H1 (cell line): ENCODE measurements at regions not wholly inside any gene's neighbourhood (a gene's known extent, or its start where the extent isn't known, plus 50 kb on each side); places are given as distances from the start of the nearest gene placed in this dataset.

ENCODE experiments used
- CTCF ChIA-PET: fragments of 300-600 bp; sonication (Branson Sonifier 250); formaldehyde crosslinking; loops from one replicate; lab custom pipeline; 2021; ENCODE audit not compliant: partially characterized antibody; lab: Charles Lee
- POLR2A ChIA-PET: fragments of 300-600 bp; sonication (Branson Sonifier 250); formaldehyde crosslinking; loops from one replicate; lab custom pipeline; 2021; ENCODE audit warnings: inconsistent platforms; ENCODE audit not compliant: partially characterized antibody; lab: Charles Lee
- DNase-seq, 2 experiments: peaks; one replicate each; pipeline versions ENCODE4 v3.0.0 to v3.0.0-alpha.2; 2010 to 2022; ENCODE audit warnings: low spot score in 2 of 2, low read depth in 1 of 2, mixed read lengths in 1 of 2
- FAIRE-seq: peaks from 2 replicates; lab custom pipeline; 2011; peaks lifted over from hg19 to GRCh38; lab: Jason Lieb, UNC
- H2AFZ ChIP-seq: 2 replicates; pipeline ENCODE4 v1.8.1; 2012; ENCODE audit warnings: low read length, inconsistent platforms
- H2AK5ac ChIP-seq: 2 replicates; pipeline ENCODE4 v1.6.1; 2013; ENCODE audit warnings: low read depth, low read length
- H2BK120ac ChIP-seq: replicated peaks from 2 replicates; pipeline ENCODE3; 2013; ENCODE audit warnings: low read depth, low read length, inconsistent platforms
- H2BK12ac ChIP-seq: 2 replicates; pipeline ENCODE4 v1.6.1; 2013; ENCODE audit warnings: low read depth, low read length
- H2BK15ac ChIP-seq: 2 replicates; pipeline ENCODE4 v1.6.1; 2013; ENCODE audit warnings: low read length
- H2BK20ac ChIP-seq: 2 replicates; pipeline ENCODE4 v1.6.1; 2013; ENCODE audit warnings: low read length
- H2BK5ac ChIP-seq: 2 replicates; pipeline ENCODE4 v1.6.1; 2013; ENCODE audit warnings: low read depth, low read length
- H3K14ac ChIP-seq: 2 replicates; pipeline ENCODE4 v1.6.1; 2013; ENCODE audit warnings: inconsistent platforms; ENCODE audit not compliant: insufficient read length
- H3K18ac ChIP-seq: 2 replicates; pipeline ENCODE4 v1.6.1; 2013; ENCODE audit warnings: low read length; ENCODE audit errors: extremely low read depth
- H3K23ac ChIP-seq: 2 replicates; pipeline ENCODE4 v1.6.1; 2013; ENCODE audit warnings: inconsistent platforms; ENCODE audit not compliant: insufficient read length
- H3K23me2 ChIP-seq: 2 replicates; pipeline ENCODE4 v1.6.1; 2013; ENCODE audit warnings: low read depth, low read length
- H3K27ac ChIP-seq: 2 replicates; pipeline ENCODE4 v1.6.1; 2011; ENCODE audit warnings: low read depth, low read length, inconsistent platforms
- H3K27me3 ChIP-seq, 4 experiments: replicated peaks in 1 of 4; 1 replicate in 1 of 4; 2 replicates in 3 of 4; pipeline versions ENCODE4 v1.6.1 to v1.8.1; 2011 to 2013; ENCODE audit warnings: low read length in 3 of 4, mild to moderate bottlenecking in 3 of 4, inconsistent platforms in 2 of 4, mixed read lengths in 2 of 4, moderate library complexity in 1 of 4; ENCODE audit not compliant: control insufficient read depth in 3 of 4, insufficient read depth in 3 of 4; ENCODE audit errors: extremely low read depth in 1 of 4
- H3K36me3 ChIP-seq, 4 experiments: 2 replicates each; pipeline versions ENCODE4 v1.6.1 to v1.8.1; 2011 to 2013; ENCODE audit warnings: mild to moderate bottlenecking in 4 of 4, low read length in 3 of 4, moderate library complexity in 2 of 4, control low read depth in 1 of 4, inconsistent platforms in 1 of 4; ENCODE audit not compliant: insufficient read depth in 4 of 4, control insufficient read depth in 2 of 4
- H3K4ac ChIP-seq: replicated peaks from 2 replicates; pipeline ENCODE3; 2013; ENCODE audit warnings: low read length, low read depth, mixed read lengths, inconsistent platforms; ENCODE audit not compliant: insufficient read length
- H3K4me1 ChIP-seq, 4 experiments: replicated peaks in 1 of 4; 1 replicate in 1 of 4; 2 replicates in 3 of 4; pipeline versions ENCODE4 v1.6.1 to v1.8.1; 2011 to 2013; ENCODE audit warnings: low read length in 3 of 4, inconsistent platforms in 2 of 4, mixed read lengths in 1 of 4; ENCODE audit not compliant: insufficient read depth in 4 of 4, control insufficient read depth in 3 of 4
- H3K4me2 ChIP-seq, 2 experiments: 2 replicates each; pipeline versions ENCODE4 v1.6.1 to v1.8.1; 2011 to 2013; ENCODE audit warnings: low read depth in 2 of 2, low read length in 2 of 2, control low read depth in 1 of 2, inconsistent platforms in 1 of 2, mild to moderate bottlenecking in 1 of 2; ENCODE audit not compliant: insufficient read depth in 1 of 2
- H3K4me3 ChIP-seq, 4 experiments: fragments of 200-600, 300-600 bp in 1 of 4; sonication (generic), shearing (Covaris generic), sonication (Bioruptor Twin) in 1 of 4; 2 replicates each; pipeline versions ENCODE4 v1.5.1 to v1.8.1; 2011 to 2016; ENCODE audit warnings: low read length in 4 of 4, low read depth in 3 of 4, control low read depth in 2 of 4, inconsistent platforms in 2 of 4, mild to moderate bottlenecking in 2 of 4, mixed read lengths in 1 of 4, moderate library complexity in 1 of 4; ENCODE audit not compliant: insufficient read depth in 2 of 4; ENCODE audit errors: extremely low read depth in 1 of 4
- H3K56ac ChIP-seq: replicated peaks from 2 replicates; pipeline ENCODE3; 2013; ENCODE audit warnings: low read depth, mild to moderate bottlenecking, mixed read lengths, low read length, inconsistent platforms; ENCODE audit not compliant: insufficient read length
- H3K79me1 ChIP-seq: 2 replicates; pipeline ENCODE4 v1.6.1; 2013; ENCODE audit warnings: low read depth, low read length, control low read depth
- H3K79me2 ChIP-seq, 2 experiments: 2 replicates each; pipeline versions ENCODE4 v1.6.1 to v1.8.1; 2012 to 2013; ENCODE audit warnings: low read length in 2 of 2, mild to moderate bottlenecking in 2 of 2, inconsistent platforms in 1 of 2; ENCODE audit not compliant: insufficient read depth in 2 of 2, control insufficient read depth in 1 of 2
- H3K9ac ChIP-seq, 4 experiments: replicated peaks in 1 of 4; 1 replicate in 1 of 4; 2 replicates in 3 of 4; pipeline versions ENCODE4 v1.6.1 to v1.8.1; 2011 to 2013; ENCODE audit warnings: low read depth in 3 of 4, low read length in 3 of 4, control low read depth in 2 of 4, mild to moderate bottlenecking in 2 of 4, moderate library complexity in 2 of 4, inconsistent platforms in 1 of 4; ENCODE audit errors: extremely low read depth in 1 of 4
- H3K9me3 ChIP-seq, 2 experiments: 2 replicates each; pipeline versions ENCODE4 v1.6.1 to v1.8.1; 2012 to 2013; ENCODE audit warnings: mild to moderate bottlenecking in 2 of 2, moderate library complexity in 2 of 2, control low read depth in 1 of 2, inconsistent platforms in 1 of 2, low read depth in 1 of 2, low read length in 1 of 2, mixed read lengths in 1 of 2; ENCODE audit not compliant: insufficient read depth in 2 of 2
- H4K20me1 ChIP-seq, 2 experiments: replicated peaks in 1 of 2; 2 replicates each; pipeline versions ENCODE3 to v1.8.1; 2011 to 2013; ENCODE audit warnings: inconsistent platforms in 2 of 2, low read length in 2 of 2, mild to moderate bottlenecking in 1 of 2; ENCODE audit not compliant: insufficient read depth in 2 of 2, control insufficient read depth in 1 of 2
- H4K5ac ChIP-seq: 2 replicates; pipeline ENCODE4 v1.6.1; 2013; ENCODE audit warnings: low read length, low read depth, mixed read lengths, inconsistent platforms; ENCODE audit not compliant: insufficient read length
- H4K8ac ChIP-seq: 2 replicates; pipeline ENCODE4 v1.8.0; 2013; ENCODE audit warnings: mild to moderate bottlenecking, moderate library complexity, low read length, inconsistent platforms; ENCODE audit not compliant: insufficient read depth; ENCODE audit errors: extremely low read depth
- H4K91ac ChIP-seq: replicated peaks from 2 replicates; pipeline ENCODE3; 2013; ENCODE audit warnings: low read length, mixed read lengths, inconsistent platforms; ENCODE audit not compliant: insufficient read length
- ATF2 ChIP-seq: IDR thresholded peaks from 2 replicates; pipeline ENCODE4 v1.6.1; 2012; ENCODE audit warnings: low read length, inconsistent platforms
- BACH1 ChIP-seq: IDR thresholded peaks from 2 replicates; pipeline ENCODE4 v1.6.1; 2012; ENCODE audit warnings: low read length, improper control_type of control experiment
- BRCA1 ChIP-seq: IDR thresholded peaks from 2 replicates; pipeline ENCODE4 v1.6.1; 2012; ENCODE audit warnings: low read depth, low read length, improper control_type of control experiment
- CBX5 ChIP-seq: fragments of 300-800, 300-1000 bp; sonication (generic); IDR thresholded peaks from 2 replicates; pipeline ENCODE4 v1.7.1; 2016; ENCODE audit warnings: antibody characterized with exemption, low read length, low read depth
- CREB1 ChIP-seq: IDR thresholded peaks from 2 replicates; pipeline ENCODE4 v1.6.1; 2012; ENCODE audit warnings: inconsistent platforms
- EZH2 ChIP-seq: fragments of 200-600 bp; sonication (generic); IDR thresholded peaks from 2 replicates; pipeline ENCODE4 v1.7.1; 2012; ENCODE audit warnings: low read depth, mild to moderate bottlenecking, moderate library complexity, low read length, inconsistent platforms; ENCODE audit not compliant: severe bottlenecking
- KDM4A ChIP-seq: IDR thresholded peaks from one replicate; pipeline ENCODE4 v1.7.1; 2012; ENCODE audit warnings: low read depth, mild to moderate bottlenecking, moderate library complexity, low read length, inconsistent platforms; ENCODE audit not compliant: severe bottlenecking
- PHF8 ChIP-seq: fragments of 200-600 bp; sonication (generic); conservative IDR thresholded peaks from 2 replicates; pipeline ENCODE4 v1.7.1; 2012; ENCODE audit warnings: low read depth, mild to moderate bottlenecking, inconsistent platforms, low read length, moderate library complexity
- POU5F1 ChIP-seq: IDR thresholded peaks from 2 replicates; pipeline ENCODE4 v1.6.1; 2011; ENCODE audit warnings: low read depth, mild to moderate bottlenecking, low read length, moderate library complexity
- TBP ChIP-seq: IDR thresholded peaks from 2 replicates; pipeline ENCODE4 v1.6.1; 2011; ENCODE audit warnings: low read depth, low read length, improper control_type of control experiment
- TEAD4 ChIP-seq: IDR thresholded peaks from 2 replicates; pipeline ENCODE4 v1.6.1; 2012; ENCODE audit warnings: low read depth, low read length, inconsistent platforms, mixed read lengths

GRCh38 chr1:196098000-196098399 is 510.2 kb downstream of the KCNT2 start:
- H2BK15ac ChIP-seq = no peak overlapping the region

More at GRCh38 chr1:196098000-196098399, 510.2 kb downstream of the KCNT2 start:
- Histone ChIP-seq H3K23ac (no peak overlapping the region), H3K18ac (no peak overlapping the region), H3K27me3 (no peaks in the 10 kb centered on the region), H3K4me1 (no peaks in the 10 kb centered on the region), H4K91ac (no peak overlapping the region), H4K5ac (no peak overlapping the region), H3K79me2 (no peaks in the 10 kb centered on the region), H3K9ac (no peak overlapping the region), H4K20me1 (no peaks in the 10 kb centered on the region), H2BK12ac (no peak overlapping the region), H3K79me1 (no peaks in the 10 kb centered on the region), H4K8ac (no peak overlapping the region), H2BK120ac (no peak overlapping the region), H3K9me3 (peaks cover 15 to 16% of the 10 kb centered on the region in 2 experiments; a peak in 3 of 4 replicates), H3K14ac (no peak overlapping the region), H3K27ac (no peak overlapping the region), H3K56ac (no peak overlapping the region), H2AK5ac (no peak overlapping the region), H3K4me2 (no peak overlapping the region), H2AFZ (no peak overlapping the region; the same call in 1 of the 2 replicates), H2BK5ac (no peak overlapping the region), H2BK20ac (no peak overlapping the region), H3K4ac (no peak overlapping the region), H3K4me3 (no peak overlapping the region), H3K36me3 (no peaks in the 10 kb centered on the region; a peak in 1 of 8 replicates), H3K23me2 (no peaks in the 10 kb centered on the region; the same call in 1 of the 2 replicates)
- TF ChIP-seq ATF2 (no peak), EZH2 (no peak), CBX5 (no peak), TBP (no peak), BRCA1 (no peak), KDM4A (no peak), CREB1 (no peak), TEAD4 (no peak), POU5F1 (no peak), PHF8 (no peak), BACH1 (no peak)
- ChIA-PET CTCF (no interaction called here), POLR2A (no interaction called here)
- no peak for DNase-seq
- FAIRE-seq = no peak
